ENCODE measurements at regions not wholly inside any gene's neighbourhood (a gene's known extent, or its start where the extent isn't known, plus 50 kb on each side); places are given as distances from the start of the nearest gene placed in this dataset.
A peak's percentile ranks its signal among the peaks of the same experiment; 100 is the strongest.

GRCh38 chr13:91017031-91017668 lies 330.3 kb upstream of the MIR17HG start:
- Histone ChIP-seq H3K9me3 (no peaks in the 10 kb centered on the region), H3K4me1 (no peaks in the 10 kb centered on the region), H3K4me3 (no peak overlapping the region), H3K36me3 (no peaks in the 10 kb centered on the region), H3K27me3 (no peaks in the 10 kb centered on the region), H3K27ac (no peak overlapping the region)
- peak in 1 of 2 donors; percentile 77 for TF ChIP-seq CTCF (IDR thresholded peaks at IDR 0.05)
- no peak for DNase-seq (ENCODE audit: low spot score)

- no peaks in the 10 kb centered on the region for H3K4me1 ChIP-seq
- no peak overlapping the region for H3K4me3 ChIP-seq
- no peaks in the 10 kb centered on the region for H3K27me3 ChIP-seq
- peak in 1 of 2 donors; percentile 3 for TF ChIP-seq CTCF (IDR thresholded peaks at IDR 0.05)
- no peak for DNase-seq (ENCODE audit: low spot score)
- H3K27ac ChIP-seq: no peak overlapping the region
- H3K36me3 ChIP-seq: no peaks in the 10 kb centered on the region
- no peaks in the 10 kb centered on the region for H3K9me3 ChIP-seq
Observed at GRCh38 chr13:91017669-91018053, 329.8 kb upstream of the MIR17HG start.

GRCh38 chr13:91020461-91021034 lies 326.9 kb upstream of the MIR17HG start:
- Histone ChIP-seq H3K27me3 (no peaks in the 10 kb centered on the region), H3K9me3 (no peaks in the 10 kb centered on the region)
- TF ChIP-seq CTCF (IDR thresholded peaks at IDR 0.05): no peak

GRCh38 chr13:91024157-91024792 lies 323.2 kb upstream of the MIR17HG start:
- H3K27me3 ChIP-seq: no peaks in the 10 kb centered on the region
- H3K4me3 ChIP-seq: no peak overlapping the region
- no peaks in the 10 kb centered on the region for H3K4me1 ChIP-seq
- H3K27ac ChIP-seq: no peak overlapping the region
- H3K9me3 ChIP-seq: no peaks in the 10 kb centered on the region
- no peak for TF ChIP-seq CTCF (IDR thresholded peaks at IDR 0.05)
- DNase-seq (ENCODE audit: low spot score): no peak
- H3K36me3 ChIP-seq: no peaks in the 10 kb centered on the region

More at GRCh38 chr13:91020461-91021034, 326.9 kb upstream of the MIR17HG start:
- H3K4me1 ChIP-seq: no peaks in the 10 kb centered on the region
- no peaks in the 10 kb centered on the region for H3K36me3 ChIP-seq
- no peak overlapping the region for H3K27ac ChIP-seq
- no peak overlapping the region for H3K4me3 ChIP-seq
- DNase-seq (ENCODE audit: low spot score): no peak

- Histone ChIP-seq H3K9me3 (no peaks in the 10 kb centered on the region), H3K36me3 (no peaks in the 10 kb centered on the region), H3K27me3 (no peaks in the 10 kb centered on the region), H3K27ac (no peak overlapping the region), H3K4me1 (no peaks in the 10 kb centered on the region), H3K4me3 (no peak overlapping the region)
- no peak for TF ChIP-seq CTCF (IDR thresholded peaks at IDR 0.05)
- DNase-seq (ENCODE audit: low spot score): no peak
Observed at GRCh38 chr13:91025442-91025841, 322.0 kb upstream of the MIR17HG start.

Data from right atrium auricular region (tissue), 2 donors.